H9 (cell line): ENCODE measurements at regions not wholly inside any gene's neighbourhood (a gene's known extent, or its start where the extent isn't known, plus 50 kb on each side); places are given as distances from the start of the nearest gene placed in this dataset.
"Not testable (repeated sequence)": the region's sequence is repeated elsewhere in the genome, so short reads cannot be mapped to it uniquely, and the experiment has no call there.

Source experiments
- DNase-seq: peaks from one replicate; pipeline ENCODE4 v3.0.0-alpha.2; 2017
- H2AFZ ChIP-seq: one replicate; pipeline ENCODE4 v1.6.1; 2013; ENCODE audit warnings: mild to moderate bottlenecking, low read length, control low read depth, moderate library complexity
- H2AK5ac ChIP-seq: 2 replicates; pipeline ENCODE4 v1.6.1; 2013; ENCODE audit warnings: low read length, control low read depth, mixed read lengths; ENCODE audit not compliant: insufficient read length
- H2BK120ac ChIP-seq: one replicate; pipeline ENCODE4 v1.6.1; 2013; ENCODE audit warnings: low read depth, mild to moderate bottlenecking, low read length, control low read depth, inconsistent platforms; ENCODE audit not compliant: poor library complexity, severe bottlenecking
- H2BK12ac ChIP-seq: 2 replicates; pipeline ENCODE4 v1.6.1; 2013; ENCODE audit warnings: low read length, control low read depth, mixed read lengths, low read depth; ENCODE audit not compliant: insufficient read length
- H2BK15ac ChIP-seq: 2 replicates; pipeline ENCODE4 v1.6.1; 2013; ENCODE audit warnings: low read depth, low read length, control low read depth
- H2BK20ac ChIP-seq: one replicate; pipeline ENCODE4 v1.6.1; 2013; ENCODE audit warnings: low read depth, mild to moderate bottlenecking, low read length, control low read depth, inconsistent platforms; ENCODE audit not compliant: poor library complexity, severe bottlenecking
- H2BK5ac ChIP-seq: 2 replicates; pipeline ENCODE4 v1.6.1; 2013; ENCODE audit warnings: low read length, control low read depth, mixed read lengths; ENCODE audit not compliant: insufficient read length
- H3K14ac ChIP-seq: 2 replicates; pipeline ENCODE4 v1.6.1; 2013; ENCODE audit warnings: low read length, control low read depth; ENCODE audit not compliant: insufficient read depth
- H3K18ac ChIP-seq: 2 replicates; pipeline ENCODE4 v1.6.1; 2013; ENCODE audit warnings: low read depth, mild to moderate bottlenecking, mixed read lengths, low read length, control low read depth; ENCODE audit not compliant: insufficient read length
- H3K23ac ChIP-seq: 2 replicates; pipeline ENCODE4 v1.6.1; 2013; ENCODE audit warnings: low read length, control low read depth, mixed read lengths, low read depth; ENCODE audit not compliant: insufficient read length
- H3K23me2 ChIP-seq: 2 replicates; pipeline ENCODE4 v1.6.1; 2013; ENCODE audit warnings: low read depth, mild to moderate bottlenecking, mixed read lengths, low read length, control low read depth; ENCODE audit not compliant: insufficient read length, poor library complexity, severe bottlenecking
- H3K27ac ChIP-seq: 2 replicates; pipeline ENCODE4 v1.5.1; 2013; ENCODE audit warnings: low read length, control low read depth, mixed read lengths, low read depth; ENCODE audit not compliant: insufficient read length
- H3K27me3 ChIP-seq: 2 replicates; pipeline ENCODE4 v1.6.1; 2013; ENCODE audit warnings: low read length, control low read depth, inconsistent platforms; ENCODE audit not compliant: insufficient read depth
- H3K4ac ChIP-seq: 2 replicates; pipeline ENCODE4 v1.6.1; 2013; ENCODE audit warnings: low read depth, mild to moderate bottlenecking, control low read depth, inconsistent platforms, low read length, moderate library complexity
- H3K4me1 ChIP-seq: 2 replicates; pipeline ENCODE4 v1.6.1; 2013; ENCODE audit warnings: low read length, control low read depth, inconsistent platforms; ENCODE audit not compliant: insufficient read depth
- H3K4me2 ChIP-seq: 2 replicates; pipeline ENCODE4 v1.6.1; 2013; ENCODE audit warnings: low read length, control low read depth, mixed read lengths; ENCODE audit not compliant: insufficient read length, insufficient read depth
- H3K56ac ChIP-seq: 2 replicates; pipeline ENCODE4 v1.6.1; 2013; ENCODE audit warnings: low read depth, mild to moderate bottlenecking, mixed read lengths, low read length, control low read depth; ENCODE audit not compliant: insufficient read length
- H3K79me1 ChIP-seq: 2 replicates; pipeline ENCODE4 v1.6.1; 2013; ENCODE audit warnings: low read depth, mild to moderate bottlenecking, moderate library complexity, low read length, control low read depth, inconsistent platforms; ENCODE audit not compliant: insufficient read depth, poor library complexity, severe bottlenecking
- H3K79me2 ChIP-seq: 2 replicates; pipeline ENCODE4 v1.6.1; 2013; ENCODE audit warnings: low read length, control low read depth, inconsistent platforms; ENCODE audit not compliant: insufficient read depth
- H3K9ac ChIP-seq: 2 replicates; pipeline ENCODE4 v1.6.1; 2013; ENCODE audit warnings: low read length, control low read depth, mixed read lengths; ENCODE audit not compliant: insufficient read length; ENCODE audit errors: extremely low read depth
- H3K9me3 ChIP-seq: one replicate; pipeline ENCODE4 v1.6.1; 2013; ENCODE audit warnings: low read depth, low read length, inconsistent platforms; ENCODE audit not compliant: control insufficient read depth
- H3T11ph ChIP-seq: one replicate; pipeline ENCODE4 v1.6.1; 2013; ENCODE audit warnings: mild to moderate bottlenecking, low read length, control low read depth, inconsistent platforms
- H4K20me1 ChIP-seq: one replicate; pipeline ENCODE4 v1.6.1; 2013; ENCODE audit not compliant: control insufficient read depth, insufficient read length, insufficient read depth
- H4K5ac ChIP-seq: 2 replicates; pipeline ENCODE4 v1.6.1; 2013; ENCODE audit warnings: low read depth, mild to moderate bottlenecking, mixed read lengths, low read length, control low read depth; ENCODE audit not compliant: insufficient read length
- H4K8ac ChIP-seq: replicated peaks from 2 replicates; pipeline ENCODE4 v1.6.1; 2013; ENCODE audit warnings: low read length, control low read depth, mixed read lengths, low read depth; ENCODE audit not compliant: insufficient read length
- H4K91ac ChIP-seq: 2 replicates; pipeline ENCODE4 v1.6.1; 2013; ENCODE audit warnings: low read depth, mild to moderate bottlenecking, moderate library complexity, mixed read lengths, low read length, control low read depth; ENCODE audit not compliant: insufficient read length
- H3K27ac Mint-ChIP-seq, 3 experiments: 2 replicates in 2 of 3; 3 replicates in 1 of 3; pipeline ENCODE4 v1.8.0; 2020 to 2021; ENCODE audit warnings: mixed read lengths in 3 of 3, mild to moderate bottlenecking in 1 of 3, moderate library complexity in 1 of 3
- H3K27me3 Mint-ChIP-seq: 2 replicates; pipeline ENCODE4 v1.8.0; 2021; ENCODE audit warnings: low read depth, mild to moderate bottlenecking, moderate library complexity, mixed read lengths
- H3K36me3 Mint-ChIP-seq, 3 experiments: 2 replicates in 2 of 3; 3 replicates in 1 of 3; pipeline ENCODE4 v1.8.0; 2020 to 2021; ENCODE audit warnings: low read depth in 3 of 3, mixed read lengths in 3 of 3; ENCODE audit not compliant: insufficient read depth in 1 of 3
- H3K4me1 Mint-ChIP-seq, 2 experiments: 2 replicates each; pipeline ENCODE4 v1.8.0; 2020; ENCODE audit warnings: mixed read lengths in 2 of 2
- H3K4me3 Mint-ChIP-seq, 2 experiments: 2 replicates in 1 of 2; 3 replicates in 1 of 2; pipeline ENCODE4 v1.8.0; 2020 to 2021; ENCODE audit warnings: mild to moderate bottlenecking in 2 of 2, mixed read lengths in 2 of 2, moderate library complexity in 1 of 2
- H3K9me3 Mint-ChIP-seq, 2 experiments: 2 replicates in 1 of 2; 3 replicates in 1 of 2; pipeline ENCODE4 v1.8.0; 2020; ENCODE audit warnings: mild to moderate bottlenecking in 2 of 2, mixed read lengths in 2 of 2, moderate library complexity in 1 of 2
- WGBS: extraction: QIAGEN DNeasy Blood & Tissue Kit; methylation state at CpG from one replicate; pipeline ENCODE4 v1.1.7; 2013; ENCODE audit warnings: missing lambda C conversion rate, low lambda C conversion rate, mixed read lengths; ENCODE audit not compliant: insufficient read length; ENCODE audit errors: extremely low coverage; 5-methylcytosine and 5-hydroxymethylcytosine counted together
- TF ChIP-seq, protein P1 (sequence below): fragments of 200-600 bp; sonication (generic); conservative IDR thresholded peaks from 3 replicates; pipeline ENCODE4 v1.8.0; 2021; ENCODE audit warnings: antibody characterized with exemption, mild to moderate bottlenecking

DNA sequence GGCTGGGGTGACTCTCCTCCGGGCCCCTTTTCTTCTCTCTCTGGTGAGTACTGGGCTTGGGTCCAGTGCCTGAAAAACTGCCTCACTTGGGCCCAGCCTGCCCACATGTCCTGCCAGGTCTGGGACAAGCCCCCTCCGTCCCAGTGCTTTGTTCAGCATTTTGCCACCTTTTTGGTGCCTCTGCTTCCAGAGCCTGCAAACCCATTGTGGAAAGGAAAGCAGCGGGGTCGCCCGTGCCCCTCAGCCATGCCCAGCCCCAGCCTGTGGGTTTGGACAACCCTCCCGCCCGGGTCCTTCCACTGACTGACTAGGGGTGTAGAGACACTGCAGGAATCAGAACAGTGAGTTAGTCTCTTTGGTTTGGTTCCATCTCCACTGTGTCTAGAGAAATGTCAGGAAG is 140.7 kb upstream of the ALKAL2 start:
- Histone ChIP-seq H2AK5ac (no peak overlapping the region), H3K56ac (no peak overlapping the region), H2BK15ac (no peak overlapping the region), H2BK120ac (no peak overlapping the region), H2AFZ (no peak overlapping the region), H3K14ac (no peak overlapping the region), H3K4ac (no peak overlapping the region), H4K91ac (no peak overlapping the region), H3K9me3 (no peaks in the 10 kb centered on the region), H3K79me2 (no peaks in the 10 kb centered on the region), H3K18ac (no peak overlapping the region), H3K9ac (no peak overlapping the region), H3K79me1 (no peaks in the 10 kb centered on the region), H3K23me2 (no peaks in the 10 kb centered on the region), H4K5ac (no peak overlapping the region), H3K4me2 (no peak overlapping the region), H2BK20ac (no peak overlapping the region), H4K20me1 (no peaks in the 10 kb centered on the region), H4K8ac (no peak overlapping the region), H3K4me1 (no peaks in the 10 kb centered on the region; the same call in 1 of the 2 replicates), H2BK5ac (no peak overlapping the region), H3K27me3 (no peaks in the 10 kb centered on the region), H3K27ac (no peak overlapping the region), H2BK12ac (no peak overlapping the region), H3T11ph (no peak overlapping the region), H3K23ac (no peak overlapping the region)
- TF ChIP-seq, protein P1, sequence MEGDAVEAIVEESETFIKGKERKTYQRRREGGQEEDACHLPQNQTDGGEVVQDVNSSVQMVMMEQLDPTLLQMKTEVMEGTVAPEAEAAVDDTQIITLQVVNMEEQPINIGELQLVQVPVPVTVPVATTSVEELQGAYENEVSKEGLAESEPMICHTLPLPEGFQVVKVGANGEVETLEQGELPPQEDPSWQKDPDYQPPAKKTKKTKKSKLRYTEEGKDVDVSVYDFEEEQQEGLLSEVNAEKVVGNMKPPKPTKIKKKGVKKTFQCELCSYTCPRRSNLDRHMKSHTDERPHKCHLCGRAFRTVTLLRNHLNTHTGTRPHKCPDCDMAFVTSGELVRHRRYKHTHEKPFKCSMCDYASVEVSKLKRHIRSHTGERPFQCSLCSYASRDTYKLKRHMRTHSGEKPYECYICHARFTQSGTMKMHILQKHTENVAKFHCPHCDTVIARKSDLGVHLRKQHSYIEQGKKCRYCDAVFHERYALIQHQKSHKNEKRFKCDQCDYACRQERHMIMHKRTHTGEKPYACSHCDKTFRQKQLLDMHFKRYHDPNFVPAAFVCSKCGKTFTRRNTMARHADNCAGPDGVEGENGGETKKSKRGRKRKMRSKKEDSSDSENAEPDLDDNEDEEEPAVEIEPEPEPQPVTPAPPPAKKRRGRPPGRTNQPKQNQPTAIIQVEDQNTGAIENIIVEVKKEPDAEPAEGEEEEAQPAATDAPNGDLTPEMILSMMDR = no peak
- no peak for DNase-seq
- H3K27me3 Mint-ChIP-seq = peaks cover 7% of the 10 kb centered on the region; the same call in 1 of the 2 replicates
- no peak overlapping the region for H3K4me3 Mint-ChIP-seq
- H3K27ac Mint-ChIP-seq = no peak overlapping the region
- no peaks in the 10 kb centered on the region for H3K36me3 Mint-ChIP-seq
- peaks cover 18 to 21% of the 10 kb centered on the region in 2 experiments for H3K4me1 Mint-ChIP-seq
- no peaks in the 10 kb centered on the region; a peak in 1 of 5 replicates for H3K9me3 Mint-ChIP-seq
- WGBS = no CpG with 5 or more reads among the region's 7 CpGs

DNA sequence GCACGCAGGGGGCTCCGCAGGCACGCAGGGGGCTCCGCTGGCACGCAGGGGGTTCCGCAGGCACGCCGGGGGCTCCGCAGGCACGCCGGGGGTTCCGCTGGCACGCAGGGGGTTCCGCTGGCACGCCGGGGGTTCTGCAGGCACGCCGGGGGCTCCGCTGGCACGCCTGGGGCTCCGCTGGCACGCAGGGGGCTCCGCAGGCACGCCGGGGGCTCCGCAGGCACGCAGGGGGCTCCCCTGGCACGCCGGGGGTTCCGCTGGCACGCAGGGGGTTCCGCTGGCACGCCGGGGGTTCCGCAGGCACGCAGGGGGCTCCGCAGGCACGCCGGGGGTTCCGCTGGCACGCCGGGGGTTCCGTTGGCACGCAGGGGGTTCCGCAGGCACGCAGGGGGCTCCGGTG is 138.8 kb upstream of the ALKAL2 start:
- no CpG with 5 or more reads among the region's 47 CpGs for WGBS
- H3K14ac ChIP-seq, DNase-seq, H4K20me1 ChIP-seq, H2BK5ac ChIP-seq, H3T11ph ChIP-seq, H3K79me1 ChIP-seq, H3K27ac Mint-ChIP-seq, H2BK12ac ChIP-seq, H2BK20ac ChIP-seq, H3K23ac ChIP-seq, H3K18ac ChIP-seq, H3K9me3 Mint-ChIP-seq, H3K4me3 Mint-ChIP-seq, H4K8ac ChIP-seq, H3K27me3 ChIP-seq, H2AFZ ChIP-seq, H3K4ac ChIP-seq, H4K91ac ChIP-seq, H4K5ac ChIP-seq, H3K79me2 ChIP-seq, H3K23me2 ChIP-seq, H2BK120ac ChIP-seq, H3K9ac ChIP-seq, H3K4me1 Mint-ChIP-seq, H3K27ac ChIP-seq, H3K4me1 ChIP-seq, H3K27me3 Mint-ChIP-seq, H2AK5ac ChIP-seq, H3K9me3 ChIP-seq, H2BK15ac ChIP-seq, H3K56ac ChIP-seq, H3K4me2 ChIP-seq, H3K36me3 Mint-ChIP-seq: not testable (repeated sequence)
